ENCODE measurements at regions not wholly inside any gene's neighbourhood (a gene's known extent, or its start where the extent isn't known, plus 50 kb on each side); places are given as distances from the start of the nearest gene placed in this dataset.

- Histone ChIP-seq H3K4me3 (ENCODE audit: low read length in 2 of 2) (no peak overlapping the region), H3K27me3 (ENCODE audit: control insufficient read depth in 2 of 2, insufficient read depth in 2 of 2, low read length in 2 of 2) (no peaks in the 10 kb centered on the region), H3K9ac (ENCODE audit: low read depth in 1 of 2, low read length in 2 of 2) (no peak overlapping the region), H3K27ac (ENCODE audit: low read depth in 2 of 2, low read length in 2 of 2) (no peak overlapping the region), H3K9me3 (ENCODE audit: control insufficient read depth in 2 of 2, low read length in 2 of 2) (no peaks in the 10 kb centered on the region), H3K4me1 (ENCODE audit: control insufficient read depth in 2 of 2, insufficient read depth in 2 of 2, low read length in 2 of 2) (no peaks in the 10 kb centered on the region), H3K36me3 (ENCODE audit: control insufficient read depth in 2 of 2, insufficient read depth in 2 of 2, low read length in 2 of 2) (no peaks in the 10 kb centered on the region)
These were observed 184.2 kb downstream of the GPAM start for GRCh38 chr10:111999205-111999914.

- Histone ChIP-seq H3K4me3 (ENCODE audit: low read length in 2 of 2) (no peak overlapping the region), H3K27ac (ENCODE audit: low read depth in 2 of 2, low read length in 2 of 2) (no peak overlapping the region), H3K36me3 (ENCODE audit: control insufficient read depth in 2 of 2, insufficient read depth in 2 of 2, low read length in 2 of 2) (no peaks in the 10 kb centered on the region), H3K4me1 (ENCODE audit: control insufficient read depth in 2 of 2, insufficient read depth in 2 of 2, low read length in 2 of 2) (no peaks in the 10 kb centered on the region), H3K9me3 (ENCODE audit: control insufficient read depth in 2 of 2, low read length in 2 of 2) (no peaks in the 10 kb centered on the region), H3K27me3 (ENCODE audit: control insufficient read depth in 2 of 2, insufficient read depth in 2 of 2, low read length in 2 of 2) (no peaks in the 10 kb centered on the region), H3K9ac (ENCODE audit: low read depth in 1 of 2, low read length in 2 of 2) (no peak overlapping the region)
These were observed 183.7 kb downstream of the GPAM start for GRCh38 chr10:111999915-112000302.

- Histone ChIP-seq H3K4me3 (ENCODE audit: low read length in 2 of 2) (no peak overlapping the region), H3K36me3 (ENCODE audit: control insufficient read depth in 2 of 2, insufficient read depth in 2 of 2, low read length in 2 of 2) (no peaks in the 10 kb centered on the region), H3K27me3 (ENCODE audit: control insufficient read depth in 2 of 2, insufficient read depth in 2 of 2, low read length in 2 of 2) (no peaks in the 10 kb centered on the region), H3K27ac (ENCODE audit: low read depth in 2 of 2, low read length in 2 of 2) (no peak overlapping the region), H3K4me1 (ENCODE audit: control insufficient read depth in 2 of 2, insufficient read depth in 2 of 2, low read length in 2 of 2) (no peaks in the 10 kb centered on the region), H3K9me3 (ENCODE audit: control insufficient read depth in 2 of 2, low read length in 2 of 2) (no peaks in the 10 kb centered on the region), H3K9ac (ENCODE audit: low read depth in 1 of 2, low read length in 2 of 2) (no peak overlapping the region)
These were observed 183.1 kb downstream of the GPAM start for GRCh38 chr10:112000466-112000865.

DNA sequence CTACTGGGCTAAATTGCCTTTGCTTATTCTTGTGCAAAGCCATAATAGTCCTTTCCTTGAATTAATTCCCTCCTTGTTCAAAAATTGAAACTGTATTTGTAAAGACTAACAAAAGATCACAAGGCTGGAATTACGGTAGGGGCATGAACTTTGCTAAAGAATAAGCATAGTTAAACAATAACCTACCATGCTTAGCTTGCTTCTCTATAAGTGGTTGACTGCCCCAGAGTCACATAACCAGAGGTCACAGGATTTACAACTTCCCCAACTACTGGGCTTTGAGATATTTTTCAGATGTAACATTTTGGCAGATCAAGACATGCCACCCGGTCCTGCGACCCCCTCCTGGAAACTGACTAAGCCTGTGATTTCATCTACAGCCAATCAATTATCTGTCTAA lies 181.4 kb downstream of the GPAM start:
- Histone ChIP-seq H3K9me3 (ENCODE audit: control insufficient read depth in 2 of 2, low read length in 2 of 2) (no peaks in the 10 kb centered on the region), H3K27ac (ENCODE audit: low read depth in 2 of 2, low read length in 2 of 2) (no peak overlapping the region), H3K9ac (ENCODE audit: low read depth in 1 of 2, low read length in 2 of 2) (no peak overlapping the region), H3K4me3 (ENCODE audit: low read length in 2 of 2) (no peak overlapping the region), H3K27me3 (ENCODE audit: control insufficient read depth in 2 of 2, insufficient read depth in 2 of 2, low read length in 2 of 2) (no peaks in the 10 kb centered on the region), H3K4me1 (ENCODE audit: control insufficient read depth in 2 of 2, insufficient read depth in 2 of 2, low read length in 2 of 2) (no peaks in the 10 kb centered on the region), H3K36me3 (ENCODE audit: control insufficient read depth in 2 of 2, insufficient read depth in 2 of 2, low read length in 2 of 2) (no peaks in the 10 kb centered on the region)

DNA sequence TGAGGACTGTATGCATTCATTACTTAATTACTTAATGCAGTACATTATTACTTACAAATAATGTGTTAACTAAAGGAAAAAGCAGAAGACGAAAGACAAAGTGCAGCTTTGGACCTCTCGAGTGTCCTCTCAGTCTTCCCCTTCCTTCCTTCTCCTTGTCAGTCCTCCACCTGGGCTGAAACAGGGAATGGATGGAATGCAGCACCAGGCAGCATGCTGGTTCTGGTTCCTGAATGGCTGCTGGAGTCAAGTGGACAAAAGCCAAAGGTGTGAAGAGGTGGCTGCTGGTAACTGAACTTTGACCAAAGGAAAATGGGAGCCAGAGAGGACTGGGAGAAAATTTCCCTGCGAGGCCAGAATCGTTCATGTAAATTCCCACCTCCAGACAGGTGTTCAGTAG lies 179.5 kb downstream of the GPAM start:
- Histone ChIP-seq H3K27me3 (ENCODE audit: control insufficient read depth in 2 of 2, insufficient read depth in 2 of 2, low read length in 2 of 2) (no peaks in the 10 kb centered on the region), H3K4me3 (ENCODE audit: low read length in 2 of 2) (no peak overlapping the region), H3K4me1 (ENCODE audit: control insufficient read depth in 2 of 2, insufficient read depth in 2 of 2, low read length in 2 of 2) (no peaks in the 10 kb centered on the region), H3K9me3 (ENCODE audit: control insufficient read depth in 2 of 2, low read length in 2 of 2) (no peaks in the 10 kb centered on the region), H3K9ac (ENCODE audit: low read depth in 1 of 2, low read length in 2 of 2) (no peak overlapping the region), H3K27ac (ENCODE audit: low read depth in 2 of 2, low read length in 2 of 2) (no peak overlapping the region), H3K36me3 (ENCODE audit: control insufficient read depth in 2 of 2, insufficient read depth in 2 of 2, low read length in 2 of 2) (no peaks in the 10 kb centered on the region)

DNA sequence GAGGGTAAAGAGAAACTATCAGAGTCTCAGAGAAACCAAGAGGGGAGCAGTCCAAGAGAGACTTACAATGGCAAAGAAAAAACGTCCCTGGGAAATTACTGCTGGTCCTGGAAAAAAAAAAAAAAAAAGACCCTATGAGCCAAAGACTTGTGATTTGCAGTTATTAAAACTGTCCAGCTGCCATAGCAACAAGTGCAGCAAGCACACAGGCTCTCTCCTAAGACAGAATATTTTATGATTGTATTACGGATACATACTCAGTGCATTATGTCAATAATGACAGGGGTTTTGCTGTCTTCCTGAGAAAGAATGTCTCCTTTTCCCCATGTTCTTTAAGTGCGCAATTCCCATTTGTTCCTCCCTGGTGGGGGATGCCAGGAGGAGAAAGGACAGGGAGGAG lies 178.5 kb downstream of the GPAM start:
- H3K27me3 ChIP-seq (ENCODE audit: control insufficient read depth in 2 of 2, insufficient read depth in 2 of 2, low read length in 2 of 2), result no peaks in the 10 kb centered on the region
- H3K4me1 ChIP-seq (ENCODE audit: control insufficient read depth in 2 of 2, insufficient read depth in 2 of 2, low read length in 2 of 2), result no peaks in the 10 kb centered on the region
- H3K36me3 ChIP-seq (ENCODE audit: control insufficient read depth in 2 of 2, insufficient read depth in 2 of 2, low read length in 2 of 2), result no peaks in the 10 kb centered on the region
- no peaks in the 10 kb centered on the region for H3K9me3 ChIP-seq (ENCODE audit: control insufficient read depth in 2 of 2, low read length in 2 of 2)
- no peak overlapping the region for H3K27ac ChIP-seq (ENCODE audit: low read depth in 2 of 2, low read length in 2 of 2)
- no peak overlapping the region for H3K9ac ChIP-seq (ENCODE audit: low read depth in 1 of 2, low read length in 2 of 2)
- H3K4me3 ChIP-seq (ENCODE audit: low read length in 2 of 2), result no peak overlapping the region

DNA sequence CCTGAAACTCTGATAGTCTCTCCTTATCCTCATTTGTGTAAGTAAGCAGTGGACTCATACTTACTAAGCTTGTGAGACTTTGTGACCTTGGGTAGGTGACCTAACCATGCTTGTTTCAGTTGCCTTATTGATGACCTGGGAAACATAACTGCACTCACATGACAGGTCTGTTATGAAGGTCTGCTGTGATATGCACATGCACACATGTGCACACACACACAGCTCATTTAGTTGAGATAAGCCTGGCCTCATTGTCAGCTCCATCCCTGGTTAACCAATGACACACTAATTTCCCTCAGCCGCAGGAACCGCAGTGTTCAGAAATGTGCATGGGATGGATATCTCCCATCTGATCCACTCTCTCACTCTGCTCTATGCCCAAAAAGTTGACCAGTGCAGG lies 177.2 kb downstream of the GPAM start:
- H3K36me3 ChIP-seq (ENCODE audit: control insufficient read depth in 2 of 2, insufficient read depth in 2 of 2, low read length in 2 of 2), result no peaks in the 10 kb centered on the region
- H3K4me3 ChIP-seq (ENCODE audit: low read length in 2 of 2), result no peak overlapping the region
- H3K27ac ChIP-seq (ENCODE audit: low read depth in 2 of 2, low read length in 2 of 2), result no peak overlapping the region
- H3K9me3 ChIP-seq (ENCODE audit: control insufficient read depth in 2 of 2, low read length in 2 of 2), result no peaks in the 10 kb centered on the region
- no peaks in the 10 kb centered on the region for H3K4me1 ChIP-seq (ENCODE audit: control insufficient read depth in 2 of 2, insufficient read depth in 2 of 2, low read length in 2 of 2)
- H3K9ac ChIP-seq (ENCODE audit: low read depth in 1 of 2, low read length in 2 of 2), result no peak overlapping the region
- H3K27me3 ChIP-seq (ENCODE audit: control insufficient read depth in 2 of 2, insufficient read depth in 2 of 2, low read length in 2 of 2), result no peaks in the 10 kb centered on the region

GRCh38 chr10:112006831-112007230 lies 176.7 kb downstream of the GPAM start:
- Histone ChIP-seq H3K4me1 (ENCODE audit: control insufficient read depth in 2 of 2, insufficient read depth in 2 of 2, low read length in 2 of 2) (no peaks in the 10 kb centered on the region), H3K9ac (ENCODE audit: low read depth in 1 of 2, low read length in 2 of 2) (no peak overlapping the region), H3K27me3 (ENCODE audit: control insufficient read depth in 2 of 2, insufficient read depth in 2 of 2, low read length in 2 of 2) (no peaks in the 10 kb centered on the region), H3K4me3 (ENCODE audit: low read length in 2 of 2) (no peak overlapping the region), H3K27ac (ENCODE audit: low read depth in 2 of 2, low read length in 2 of 2) (no peak overlapping the region), H3K36me3 (ENCODE audit: control insufficient read depth in 2 of 2, insufficient read depth in 2 of 2, low read length in 2 of 2) (no peaks in the 10 kb centered on the region), H3K9me3 (ENCODE audit: control insufficient read depth in 2 of 2, low read length in 2 of 2) (no peaks in the 10 kb centered on the region)

DNA sequence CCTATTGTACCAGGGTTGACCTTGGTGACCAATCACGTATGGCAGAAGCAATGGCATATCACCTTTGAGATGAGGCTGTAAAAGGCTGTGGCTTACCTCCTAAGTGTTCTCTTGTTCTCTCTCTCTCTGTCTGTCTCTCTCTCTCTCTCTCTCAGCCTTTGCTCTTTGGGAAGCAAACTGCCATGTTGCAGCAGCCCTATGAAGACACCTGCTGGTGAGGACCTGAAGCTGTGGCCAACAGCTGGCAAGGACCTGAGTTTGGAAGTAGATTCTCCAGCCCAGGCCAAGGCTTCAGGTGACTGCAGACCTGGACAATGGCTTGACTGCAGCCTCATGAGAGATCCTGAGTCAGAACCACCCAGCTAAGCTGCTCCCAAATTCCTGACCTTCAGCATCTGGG lies 161.4 kb downstream of the GPAM start:
- Histone ChIP-seq H3K27ac (ENCODE audit: low read depth in 2 of 2, low read length in 2 of 2) (no peak overlapping the region), H3K36me3 (ENCODE audit: control insufficient read depth in 2 of 2, insufficient read depth in 2 of 2, low read length in 2 of 2) (no peaks in the 10 kb centered on the region), H3K27me3 (ENCODE audit: control insufficient read depth in 2 of 2, insufficient read depth in 2 of 2, low read length in 2 of 2) (no peaks in the 10 kb centered on the region), H3K9me3 (ENCODE audit: control insufficient read depth in 2 of 2, low read length in 2 of 2) (no peaks in the 10 kb centered on the region), H3K9ac (ENCODE audit: low read depth in 1 of 2, low read length in 2 of 2) (no peak overlapping the region), H3K4me1 (ENCODE audit: control insufficient read depth in 2 of 2, insufficient read depth in 2 of 2, low read length in 2 of 2) (no peaks in the 10 kb centered on the region), H3K4me3 (ENCODE audit: low read length in 2 of 2) (no peak overlapping the region)

- Histone ChIP-seq H3K4me1 (ENCODE audit: control insufficient read depth in 2 of 2, insufficient read depth in 2 of 2, low read length in 2 of 2) (no peaks in the 10 kb centered on the region), H3K27me3 (ENCODE audit: control insufficient read depth in 2 of 2, insufficient read depth in 2 of 2, low read length in 2 of 2) (no peaks in the 10 kb centered on the region), H3K27ac (ENCODE audit: low read depth in 2 of 2, low read length in 2 of 2) (no peak overlapping the region), H3K36me3 (ENCODE audit: control insufficient read depth in 2 of 2, insufficient read depth in 2 of 2, low read length in 2 of 2) (no peaks in the 10 kb centered on the region), H3K9ac (ENCODE audit: low read depth in 1 of 2, low read length in 2 of 2) (no peak overlapping the region), H3K4me3 (ENCODE audit: low read length in 2 of 2) (no peak overlapping the region), H3K9me3 (ENCODE audit: control insufficient read depth in 2 of 2, low read length in 2 of 2) (no peaks in the 10 kb centered on the region)
These were observed 159.5 kb downstream of the GPAM start for GRCh38 chr10:112024079-112024478.

DNA sequence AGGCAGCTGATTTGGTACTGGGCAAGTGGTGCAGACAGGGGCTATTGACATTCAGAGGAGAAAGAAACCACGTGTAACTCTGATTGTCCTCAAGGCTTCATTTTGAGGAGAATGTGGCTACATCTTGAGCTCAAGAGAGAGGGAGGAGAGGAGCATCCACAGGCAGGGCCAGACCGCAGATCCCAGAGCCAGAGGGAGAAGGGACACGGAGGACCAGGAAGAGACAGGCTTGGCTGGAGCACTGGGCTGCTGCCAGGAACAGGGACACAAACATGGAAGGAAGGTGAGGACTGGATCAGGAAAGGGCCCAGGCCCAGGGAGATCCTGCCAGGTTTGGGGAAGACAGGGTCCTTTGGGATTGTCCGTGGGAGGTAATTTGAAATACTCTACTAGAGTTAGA lies 158.3 kb downstream of the GPAM start:
- H3K9me3 ChIP-seq (ENCODE audit: control insufficient read depth in 2 of 2, low read length in 2 of 2), result no peaks in the 10 kb centered on the region
- no peak overlapping the region for H3K4me3 ChIP-seq (ENCODE audit: low read length in 2 of 2)
- no peak overlapping the region for H3K9ac ChIP-seq (ENCODE audit: low read depth in 1 of 2, low read length in 2 of 2)
- no peaks in the 10 kb centered on the region for H3K27me3 ChIP-seq (ENCODE audit: control insufficient read depth in 2 of 2, insufficient read depth in 2 of 2, low read length in 2 of 2)
- H3K27ac ChIP-seq (ENCODE audit: low read depth in 2 of 2, low read length in 2 of 2), result no peak overlapping the region
- H3K4me1 ChIP-seq (ENCODE audit: control insufficient read depth in 2 of 2, insufficient read depth in 2 of 2, low read length in 2 of 2), result no peaks in the 10 kb centered on the region
- H3K36me3 ChIP-seq (ENCODE audit: control insufficient read depth in 2 of 2, insufficient read depth in 2 of 2, low read length in 2 of 2), result no peaks in the 10 kb centered on the region

All from mucosa of rectum (tissue), 2 donors.